ENCODE measurements at regions not wholly inside any gene's neighbourhood (a gene's known extent, or its start where the extent isn't known, plus 50 kb on each side); places are given as distances from the start of the nearest gene placed in this dataset.

DNA sequence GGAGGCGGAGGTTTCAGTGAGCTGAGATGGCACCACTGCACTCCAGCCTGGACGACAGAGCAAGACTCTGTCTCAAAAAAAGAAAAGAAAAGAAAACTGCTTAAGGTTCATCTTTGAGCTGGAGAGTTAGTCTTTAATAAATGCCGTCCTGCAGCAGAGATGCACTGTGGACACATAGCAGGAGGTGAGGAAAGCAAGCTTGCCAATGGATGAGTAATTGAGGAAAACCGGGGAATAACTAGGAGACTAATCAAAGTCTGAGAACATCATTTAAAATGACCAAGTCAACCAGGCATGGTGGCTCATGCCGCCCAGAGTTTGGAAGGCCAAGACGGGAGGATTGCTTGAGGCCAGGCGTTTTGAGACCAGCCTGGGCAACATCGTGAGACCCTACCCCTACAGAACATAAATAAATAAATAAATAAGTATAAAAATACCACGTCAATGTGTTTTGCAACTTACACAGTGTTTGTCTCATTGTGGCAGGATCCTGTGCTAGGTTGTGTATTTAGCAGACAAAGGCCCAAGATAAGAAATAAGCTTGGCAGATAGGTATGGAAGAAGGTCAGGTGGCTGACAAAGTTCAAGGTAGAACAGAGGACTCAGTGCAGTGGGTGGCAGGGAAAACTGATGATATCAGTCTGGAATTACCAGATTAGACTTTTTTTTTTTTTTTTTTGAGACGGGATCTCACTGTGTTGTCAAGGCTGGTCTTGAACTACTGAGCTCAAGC is 115.7 kb upstream of the KMT2C start:
- TF ChIP-seq CTCF (IDR thresholded peaks at IDR 0.05; ENCODE audit: insufficient read depth, low read length) (no peak), REST (IDR thresholded peaks at IDR 0.05; ENCODE audit: insufficient replicate concordance, low read depth) (no peak), GABPA (IDR thresholded peaks at IDR 0.05; ENCODE audit: low read depth) (no peak), SPI1 (IDR thresholded peaks at IDR 0.05; ENCODE audit: borderline replicate concordance, low read depth) (no peak), POLR2AphosphoS5 (IDR thresholded peaks at IDR 0.05; ENCODE audit: low read depth) (no peak)
- H3K27ac ChIP-seq (replicated peaks) = no peak overlapping the region
- no peaks in the 10 kb centered on the region for H3K27me3 ChIP-seq (ENCODE audit: insufficient read depth, poor library complexity, severe bottlenecking)
- no peak overlapping the region for H3K4me3 ChIP-seq (replicated peaks; ENCODE audit: insufficient read depth, low read length)
- no peak for DNase-seq (ENCODE audit: low read depth in 1 of 2, low spot score in 1 of 2)

- H3K4me3 ChIP-seq (replicated peaks; ENCODE audit: insufficient read depth, low read length) = no peak overlapping the region
- H3K27ac ChIP-seq (replicated peaks) = no peak overlapping the region
Measured at GRCh38 chr7:152544971-152545619, 109.3 kb upstream of the KMT2C start.

More at GRCh38 chr7:152544971-152545619, 109.3 kb upstream of the KMT2C start:
- no peaks in the 10 kb centered on the region for H3K27me3 ChIP-seq (ENCODE audit: insufficient read depth, poor library complexity, severe bottlenecking)
- TF ChIP-seq SPI1 (IDR thresholded peaks at IDR 0.05; ENCODE audit: borderline replicate concordance, low read depth) (no peak), GABPA (IDR thresholded peaks at IDR 0.05; ENCODE audit: low read depth) (no peak), CTCF (IDR thresholded peaks at IDR 0.05; ENCODE audit: insufficient read depth, low read length) (no peak), REST (IDR thresholded peaks at IDR 0.05; ENCODE audit: insufficient replicate concordance, low read depth) (no peak), POLR2AphosphoS5 (IDR thresholded peaks at IDR 0.05; ENCODE audit: low read depth) (no peak)
- no peak for DNase-seq (ENCODE audit: low read depth in 1 of 2, low spot score in 1 of 2)
